ENCODE measurements at regions not wholly inside any gene's neighbourhood (a gene's known extent, or its start where the extent isn't known, plus 50 kb on each side); places are given as distances from the start of the nearest gene placed in this dataset.

GRCh38 chr5:92860061-92860460, 721.0 kb downstream of the NR2F1-AS1 start:
- no peak for TF ChIP-seq CTCF (IDR thresholded peaks at IDR 0.05)
- no peak for TF ChIP-seq ZFX (IDR thresholded peaks at IDR 0.05; ENCODE audit: borderline replicate concordance)

GRCh38 chr5:92852219-92852618, 728.8 kb downstream of the NR2F1-AS1 start:
- TF ChIP-seq ZFX (IDR thresholded peaks at IDR 0.05; ENCODE audit: borderline replicate concordance) (no peak), CTCF (IDR thresholded peaks at IDR 0.05) (no peak)
- no peak overlapping the region for H3K27ac ChIP-seq

More at GRCh38 chr5:92860061-92860460, 721.0 kb downstream of the NR2F1-AS1 start:
- H3K27ac ChIP-seq = no peak overlapping the region

DNA sequence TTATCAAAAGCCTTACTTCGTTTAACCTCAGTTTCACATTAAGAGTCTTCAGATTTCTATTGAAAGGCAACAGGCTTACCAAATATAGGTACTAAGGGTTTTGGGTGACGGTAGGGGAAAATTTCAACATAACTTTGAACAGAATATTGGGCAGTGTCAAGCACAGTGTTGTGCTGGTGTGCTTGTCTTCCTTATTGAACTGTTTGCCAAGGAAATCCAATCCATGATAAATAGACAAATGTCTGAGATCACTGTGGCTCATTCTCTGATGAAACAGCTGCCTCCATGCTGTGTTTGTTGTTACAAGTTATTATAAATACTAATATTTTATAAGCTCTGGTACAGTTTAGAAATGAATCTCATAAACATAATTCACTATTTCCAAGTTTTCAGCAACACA, 730.1 kb downstream of the NR2F1-AS1 start:
- no peak for TF ChIP-seq ZFX (IDR thresholded peaks at IDR 0.05; ENCODE audit: borderline replicate concordance)
- no peak for TF ChIP-seq CTCF (IDR thresholded peaks at IDR 0.05)
- no peak overlapping the region for H3K27ac ChIP-seq

- H3K27ac ChIP-seq = no peak overlapping the region
- no peak for TF ChIP-seq ZFX (IDR thresholded peaks at IDR 0.05; ENCODE audit: borderline replicate concordance)
- no peak for TF ChIP-seq CTCF (IDR thresholded peaks at IDR 0.05)
Measured at GRCh38 chr5:92849756-92850155, 731.3 kb downstream of the NR2F1-AS1 start.

DNA sequence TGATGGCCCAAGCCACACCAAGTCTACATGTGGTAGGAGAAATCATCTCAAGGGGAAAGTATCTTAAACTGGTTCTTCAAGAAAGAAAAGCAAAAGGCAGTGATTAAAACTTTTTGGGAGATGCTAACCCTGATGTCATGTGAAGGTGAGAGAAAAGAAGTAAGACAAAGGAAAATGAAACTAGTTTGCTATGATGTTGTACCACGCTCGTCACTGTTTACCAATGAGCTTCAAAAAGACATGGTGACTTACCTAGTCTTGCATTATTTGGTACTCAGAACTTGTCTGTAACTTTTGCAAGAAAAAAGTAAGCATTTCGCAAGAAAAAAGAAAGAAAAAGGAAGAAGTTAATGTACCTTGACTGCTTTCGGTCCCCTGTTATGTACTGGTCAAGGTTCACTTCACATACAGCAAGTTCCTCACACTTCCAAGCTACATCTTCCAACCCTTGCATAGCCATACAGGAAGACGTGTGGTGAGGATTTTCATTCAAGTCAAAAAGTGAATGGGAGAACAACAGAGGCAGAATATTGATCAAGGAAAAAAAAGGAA, 739.3 kb downstream of the NR2F1-AS1 start:
- H3K27ac ChIP-seq = no peak overlapping the region
- no peak for TF ChIP-seq ZFX (IDR thresholded peaks at IDR 0.05; ENCODE audit: borderline replicate concordance)
- no peak for TF ChIP-seq CTCF (IDR thresholded peaks at IDR 0.05)

DNA sequence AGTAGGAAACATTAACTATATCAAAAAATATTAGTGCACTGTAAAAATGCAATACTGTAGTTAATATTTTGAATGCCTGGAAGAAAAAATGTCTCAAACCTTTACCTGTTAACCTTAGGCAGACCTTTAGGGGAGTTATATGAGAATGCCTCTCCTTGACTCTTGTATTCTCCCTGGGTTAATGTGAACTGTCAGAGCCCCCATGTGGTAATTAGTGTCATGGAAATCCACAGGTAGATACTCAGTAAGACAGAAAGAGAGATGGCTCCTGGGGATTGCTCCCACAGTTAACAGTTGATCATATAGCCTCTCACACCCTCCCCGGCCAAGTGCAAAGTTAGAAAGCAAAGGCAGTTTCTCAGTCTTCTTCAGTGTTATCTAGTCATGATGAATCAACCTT, 742.8 kb downstream of the NR2F1-AS1 start:
- no peak overlapping the region for H3K27ac ChIP-seq
- TF ChIP-seq ZFX (IDR thresholded peaks at IDR 0.05; ENCODE audit: borderline replicate concordance) (no peak), CTCF (IDR thresholded peaks at IDR 0.05) (no peak)

GRCh38 chr5:92836855-92837755, 743.9 kb downstream of the NR2F1-AS1 start:
- TF ChIP-seq CTCF (IDR thresholded peaks at IDR 0.05) (no peak), ZFX (IDR thresholded peaks at IDR 0.05; ENCODE audit: borderline replicate concordance) (no peak)
- no peak overlapping the region for H3K27ac ChIP-seq
